NOMO-1 treated with DMSO at 0.1 percent for 48 hours (cell line): ENCODE measurements at regions not wholly inside any gene's neighbourhood (a gene's known extent, or its start where the extent isn't known, plus 50 kb on each side); places are given as distances from the start of the nearest gene placed in this dataset.

Source experiments
- DNase-seq: peaks from one replicate; lab custom pipeline; 2025; ENCODE audit not compliant: unreplicated experiment; lab: John Stamatoyannopoulos, UW

GRCh38 chr11:76277298-76278175, 71.2 kb upstream of the WNT11 start:
- DNase-seq = no peak

- DNase-seq = no peak
Measured at GRCh38 chr11:76276781-76277155, 70.5 kb upstream of the WNT11 start.

DNA sequence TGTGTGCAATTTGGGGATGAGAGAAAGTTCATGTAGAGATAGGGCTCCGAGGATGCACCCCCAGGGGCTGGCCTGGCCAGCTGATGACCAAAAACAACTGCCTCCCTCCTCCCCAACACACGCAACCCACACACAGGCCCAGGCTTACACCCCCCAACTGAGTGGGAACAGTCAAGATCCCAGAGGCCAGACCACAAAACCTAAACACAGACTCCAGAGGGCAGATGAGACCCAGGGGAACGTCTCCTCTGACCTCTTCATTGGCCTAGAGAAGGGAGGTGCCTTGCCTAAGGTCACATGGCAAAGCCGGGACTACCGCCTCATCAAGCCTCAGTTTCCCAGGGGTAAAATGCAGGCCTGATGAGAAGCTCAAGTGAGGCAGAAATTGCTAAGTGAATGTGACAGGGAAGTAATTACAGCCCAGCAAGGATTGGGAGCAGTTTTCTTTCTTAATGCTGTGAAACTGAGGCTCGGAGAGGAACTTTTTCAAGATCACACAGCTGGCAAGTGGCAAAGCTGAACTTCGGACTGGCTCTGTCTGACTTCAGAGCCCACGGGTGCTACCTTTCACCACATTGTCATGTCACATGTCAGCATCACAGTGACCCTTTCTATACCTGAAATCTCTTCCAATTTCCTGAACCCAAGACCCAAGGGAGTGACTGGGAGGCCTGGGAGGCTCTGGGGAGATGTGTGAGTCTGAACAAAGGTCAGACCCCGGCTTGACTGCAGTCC, 69.9 kb upstream of the WNT11 start:
- DNase-seq = no peak

GRCh38 chr11:76275446-76275845, 69.1 kb upstream of the WNT11 start:
- no peak for DNase-seq

DNA sequence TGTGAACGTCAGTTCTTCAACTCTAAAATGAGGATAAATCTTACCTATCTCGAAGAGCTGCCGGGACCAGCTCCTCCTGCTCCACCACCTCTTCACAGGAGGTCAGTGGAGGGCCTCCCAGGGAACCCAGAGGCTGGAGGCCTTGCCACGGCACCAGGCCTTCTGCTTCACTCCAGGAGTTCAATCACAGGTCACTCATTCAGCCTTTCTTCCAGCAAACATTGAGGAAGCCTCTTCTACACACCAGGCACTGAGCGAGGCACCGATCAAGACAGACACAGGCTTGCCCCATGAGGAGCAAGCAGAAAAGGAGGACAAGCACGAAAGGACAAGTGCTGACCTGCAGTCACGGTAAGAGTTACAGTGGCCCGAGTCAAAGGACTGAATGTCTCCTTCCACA, 64.8 kb upstream of the WNT11 start:
- DNase-seq = no peak

- no peak for DNase-seq
Measured at GRCh38 chr11:76270389-76270788, 64.1 kb upstream of the WNT11 start.

- no peak for DNase-seq
Measured at GRCh38 chr11:76269661-76270261, 63.5 kb upstream of the WNT11 start.

GRCh38 chr11:76269247-76269646, 62.9 kb upstream of the WNT11 start:
- DNase-seq = no peak

- no peak for DNase-seq
Measured at GRCh38 chr11:76268498-76268897, 62.2 kb upstream of the WNT11 start.

- DNase-seq = no peak
Measured at GRCh38 chr11:76267556-76267955, 61.3 kb upstream of the WNT11 start.

DNA sequence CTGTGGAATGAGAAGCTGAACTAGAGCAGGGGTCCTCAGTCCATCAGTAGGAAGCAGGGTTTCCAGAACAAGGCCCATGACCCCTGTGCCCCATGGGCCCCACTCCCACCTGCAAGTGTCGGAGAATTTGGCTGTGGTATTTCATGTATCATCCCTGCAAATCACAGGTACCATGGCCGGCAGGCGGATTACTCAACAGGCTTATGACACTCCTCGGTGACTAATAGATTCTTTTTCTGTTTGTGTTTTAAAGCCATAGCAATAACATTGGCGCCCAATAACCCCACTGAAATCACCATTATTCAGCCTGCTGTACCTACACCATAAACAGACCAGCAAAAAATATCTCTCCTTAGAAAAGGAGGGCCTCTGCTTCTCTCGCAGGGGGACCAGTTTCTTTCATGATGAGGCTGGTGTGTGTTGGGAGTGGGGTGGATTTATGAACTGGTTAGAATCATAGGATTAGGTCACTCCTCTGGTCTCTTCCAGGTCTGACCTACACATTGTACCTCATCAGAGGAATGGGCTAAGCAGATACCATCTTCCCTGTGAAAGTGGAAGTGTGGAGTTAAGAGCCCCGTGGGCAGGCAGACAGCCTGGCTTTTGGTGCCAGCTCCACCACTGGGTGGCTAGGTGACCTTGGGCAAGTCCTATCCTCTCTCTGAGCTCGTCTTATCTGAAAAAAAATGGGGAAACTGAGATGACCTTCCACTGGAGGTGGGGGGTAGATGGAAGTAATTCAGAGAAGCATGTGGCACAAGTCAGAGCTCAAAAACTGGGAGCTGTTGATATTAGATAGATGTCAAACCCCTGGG, 60.2 kb upstream of the WNT11 start:
- peak; percentile 12 for DNase-seq

DNA sequence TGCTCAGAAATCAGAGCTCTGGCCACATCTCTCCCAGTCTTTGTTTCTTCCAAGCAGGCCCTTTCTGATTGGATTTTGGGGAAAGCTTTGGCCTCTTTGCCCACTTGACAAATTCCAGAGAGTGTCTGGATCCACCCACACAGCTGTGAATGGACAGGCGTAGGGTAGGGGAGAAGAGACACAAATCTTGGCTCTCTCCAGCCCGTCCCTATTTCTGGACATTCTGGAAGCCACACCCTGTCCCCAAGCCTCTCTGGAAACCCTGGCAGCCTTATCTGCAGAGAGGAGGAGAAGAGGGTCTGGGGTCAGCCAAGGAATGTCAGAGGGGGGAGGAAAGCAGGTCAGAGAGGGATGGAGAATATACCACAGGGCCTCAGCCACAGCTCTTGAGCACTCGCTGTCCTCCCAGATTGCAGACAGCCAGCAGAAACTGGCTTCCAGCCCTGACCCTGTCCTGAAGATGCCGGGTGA, 59.5 kb upstream of the WNT11 start:
- no peak for DNase-seq

- no peak for DNase-seq
Measured at GRCh38 chr11:76263657-76264056, 57.4 kb upstream of the WNT11 start.

GRCh38 chr11:76263166-76263565, 56.9 kb upstream of the WNT11 start:
- DNase-seq = no peak

- no peak for DNase-seq
Measured at GRCh38 chr11:76260296-76260925, 54.1 kb upstream of the WNT11 start.

DNA sequence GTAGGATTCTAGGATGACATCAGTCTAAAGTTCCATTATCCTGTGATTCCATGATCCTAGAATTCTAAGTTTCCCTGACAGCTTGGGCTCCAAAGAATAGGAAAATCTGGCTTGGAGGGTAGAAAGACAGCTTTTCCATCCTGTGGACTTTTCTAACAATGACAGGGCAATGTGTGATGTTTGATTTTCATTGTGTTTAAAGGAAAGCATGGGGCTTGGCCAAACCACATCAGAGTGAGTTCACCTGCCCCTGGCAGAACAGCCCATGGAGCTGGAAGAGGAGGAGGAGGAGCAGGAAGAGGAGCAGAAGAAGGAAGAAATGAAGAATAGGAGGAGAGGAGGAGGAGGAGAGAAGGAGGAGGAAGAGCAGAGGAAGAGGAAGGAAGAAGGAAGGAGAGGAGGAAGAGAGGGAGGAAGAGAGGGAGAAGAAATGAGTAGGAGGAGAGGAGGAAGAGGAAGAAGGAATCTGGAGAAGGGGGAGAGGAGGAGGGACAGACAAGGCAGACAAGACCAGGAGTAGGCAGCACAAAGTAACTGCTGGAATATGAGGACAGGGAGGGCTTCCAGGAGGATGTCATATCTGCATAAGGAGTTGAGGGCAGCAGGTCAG, 53.1 kb upstream of the WNT11 start:
- DNase-seq = no peak

GRCh38 chr11:76257074-76257719, 50.9 kb upstream of the WNT11 start:
- DNase-seq = no peak

DNA sequence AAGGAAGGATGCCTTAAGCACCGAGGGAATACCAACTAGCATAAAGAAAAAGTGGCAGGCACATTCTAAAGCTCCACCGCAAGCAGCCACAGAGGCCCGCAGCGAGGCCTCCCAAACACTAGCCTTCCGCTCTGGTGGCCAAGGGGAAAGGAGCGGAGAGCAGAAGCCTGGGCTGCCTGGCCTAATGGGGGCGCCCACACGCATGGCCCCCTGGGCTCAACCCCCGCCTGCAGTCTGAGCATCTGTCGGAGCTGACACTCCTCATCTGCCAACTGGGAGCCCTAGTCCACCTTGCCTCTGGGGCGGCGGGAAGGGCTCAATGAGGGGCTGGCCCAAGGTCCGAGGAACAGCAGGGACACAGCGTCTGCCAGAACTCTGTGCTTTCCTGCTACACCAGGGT, 50.1 kb upstream of the WNT11 start:
- DNase-seq = no peak
